ENCODE measurements at regions not wholly inside any gene's neighbourhood (a gene's known extent, or its start where the extent isn't known, plus 50 kb on each side); places are given as distances from the start of the nearest gene placed in this dataset.

- H3K9me3 Mint-ChIP-seq: no peaks in the 10 kb centered on the region
- Histone ChIP-seq H3K27me3 (ENCODE audit: control insufficient read depth, insufficient read depth, low read length) (no peaks in the 10 kb centered on the region), H3K27ac (ENCODE audit: low read length) (no peak overlapping the region), H3K36me3 (ENCODE audit: control insufficient read depth, insufficient read depth, low read length) (no peaks in the 10 kb centered on the region), H3K4me3 (ENCODE audit: low read length) (no peak overlapping the region), H3K9me3 (ENCODE audit: control insufficient read depth, insufficient read depth, low read length) (no peaks in the 10 kb centered on the region), H3K4me1 (ENCODE audit: control insufficient read depth, insufficient read depth, low read length) (no peaks in the 10 kb centered on the region)
- H3K4me1 Mint-ChIP-seq: no peaks in the 10 kb centered on the region
- WGBS (ENCODE audit: insufficient coverage): 90% methylated on average over 2 of the region's 5 CpGs
- H3K4me3 Mint-ChIP-seq: no peak overlapping the region
- DNase-seq: no peak
- intact Hi-C loops (cut with micrococcal nuclease): no loop called here
- H3K36me3 Mint-ChIP-seq: no peaks in the 10 kb centered on the region
- no peak overlapping the region for H3K27ac Mint-ChIP-seq
- peaks cover 0 to 6% of the 10 kb centered on the region in 2 donors for H3K27me3 Mint-ChIP-seq (ENCODE audit: low read depth in 2 of 2)
- ATAC-seq: no peak
- no peak for TF ChIP-seq CTCF (IDR thresholded peaks at IDR 0.05)
Observed at GRCh38 chr5:58403822-58404433, 56.0 kb downstream of the PLK2 start.

- ATAC-seq (no peak), DNase-seq (no peak)
- no peaks in the 10 kb centered on the region for H3K36me3 ChIP-seq (ENCODE audit: control insufficient read depth, insufficient read depth, low read length)
- no peaks in the 10 kb centered on the region for H3K9me3 ChIP-seq (ENCODE audit: control insufficient read depth, insufficient read depth, low read length)
- H3K4me3 Mint-ChIP-seq: no peak overlapping the region
- 87% methylated on average over 2 of the region's 2 CpGs for WGBS (ENCODE audit: insufficient coverage)
- intact Hi-C loops (cut with micrococcal nuclease): no loop called here
- no peak overlapping the region for H3K27ac Mint-ChIP-seq
- H3K36me3 Mint-ChIP-seq: no peaks in the 10 kb centered on the region
- H3K9me3 Mint-ChIP-seq: no peaks in the 10 kb centered on the region
- H3K27me3 Mint-ChIP-seq (ENCODE audit: low read depth in 2 of 2): no peaks in the 10 kb centered on the region
- no peak overlapping the region for H3K4me3 ChIP-seq (ENCODE audit: low read length)
- H3K4me1 Mint-ChIP-seq: no peaks in the 10 kb centered on the region
- no peak for TF ChIP-seq CTCF (IDR thresholded peaks at IDR 0.05)
- H3K27ac ChIP-seq (ENCODE audit: low read length): no peak overlapping the region
- no peaks in the 10 kb centered on the region for H3K27me3 ChIP-seq (ENCODE audit: control insufficient read depth, insufficient read depth, low read length)
- no peaks in the 10 kb centered on the region for H3K4me1 ChIP-seq (ENCODE audit: control insufficient read depth, insufficient read depth, low read length)
Observed at GRCh38 chr5:58401701-58402100, 58.2 kb downstream of the PLK2 start.

GRCh38 chr5:58400737-58401136 lies 59.1 kb downstream of the PLK2 start:
- Mint-ChIP-seq H3K27me3 (ENCODE audit: low read depth in 2 of 2) (no peaks in the 10 kb centered on the region), H3K4me1 (no peaks in the 10 kb centered on the region), H3K9me3 (no peaks in the 10 kb centered on the region), H3K27ac (no peak overlapping the region), H3K36me3 (no peaks in the 10 kb centered on the region), H3K4me3 (no peak overlapping the region)
- no peaks in the 10 kb centered on the region for H3K4me1 ChIP-seq (ENCODE audit: control insufficient read depth, insufficient read depth, low read length)
- no peak overlapping the region for H3K4me3 ChIP-seq (ENCODE audit: low read length)
- TF ChIP-seq CTCF (IDR thresholded peaks at IDR 0.05): no peak
- no peak overlapping the region for H3K27ac ChIP-seq (ENCODE audit: low read length)
- H3K36me3 ChIP-seq (ENCODE audit: control insufficient read depth, insufficient read depth, low read length): no peaks in the 10 kb centered on the region
- intact Hi-C loops (cut with micrococcal nuclease): no loop called here
- H3K9me3 ChIP-seq (ENCODE audit: control insufficient read depth, insufficient read depth, low read length): no peaks in the 10 kb centered on the region
- ATAC-seq: no peak
- no peaks in the 10 kb centered on the region for H3K27me3 ChIP-seq (ENCODE audit: control insufficient read depth, insufficient read depth, low read length)
- WGBS (ENCODE audit: insufficient coverage): 89% methylated on average over 2 of the region's 2 CpGs
- no peak for DNase-seq

- intact Hi-C loops (cut with micrococcal nuclease): no loop called here
- ATAC-seq (no peak), DNase-seq (no peak)
- Histone ChIP-seq H3K27ac (ENCODE audit: low read length) (no peak overlapping the region), H3K4me3 (ENCODE audit: low read length) (no peak overlapping the region), H3K9me3 (ENCODE audit: control insufficient read depth, insufficient read depth, low read length) (no peaks in the 10 kb centered on the region), H3K4me1 (ENCODE audit: control insufficient read depth, insufficient read depth, low read length) (no peaks in the 10 kb centered on the region), H3K27me3 (ENCODE audit: control insufficient read depth, insufficient read depth, low read length) (no peaks in the 10 kb centered on the region), H3K36me3 (ENCODE audit: control insufficient read depth, insufficient read depth, low read length) (no peaks in the 10 kb centered on the region)
- Mint-ChIP-seq H3K9me3 (no peaks in the 10 kb centered on the region), H3K27me3 (ENCODE audit: low read depth in 2 of 2) (no peaks in the 10 kb centered on the region), H3K4me3 (no peak overlapping the region), H3K27ac (no peak overlapping the region), H3K4me1 (no peaks in the 10 kb centered on the region), H3K36me3 (no peaks in the 10 kb centered on the region)
- TF ChIP-seq CTCF (IDR thresholded peaks at IDR 0.05): no peak
- WGBS (ENCODE audit: insufficient coverage): no CpG with 5 or more reads among the region's 1 CpG
Observed at GRCh38 chr5:58399951-58400350, 59.9 kb downstream of the PLK2 start.
